Nephron (organoid): ENCODE measurements at regions not wholly inside any gene's neighbourhood (a gene's known extent, or its start where the extent isn't known, plus 50 kb on each side); places are given as distances from the start of the nearest gene placed in this dataset.

ENCODE experiments used
- H3K27ac Mint-ChIP-seq, 3 experiments: 2 replicates each; pipeline ENCODE4 v1.8.0; 2020; ENCODE audit warnings: mixed read lengths in 3 of 3, mild to moderate bottlenecking in 2 of 3, moderate library complexity in 1 of 3
- H3K27me3 Mint-ChIP-seq: 2 replicates; pipeline ENCODE4 v1.8.0; 2021; ENCODE audit warnings: low read depth, mild to moderate bottlenecking, moderate library complexity, mixed read lengths
- H3K36me3 Mint-ChIP-seq: 2 replicates; pipeline ENCODE4 v1.8.0; 2020; ENCODE audit warnings: low read depth, mixed read lengths
- H3K4me1 Mint-ChIP-seq: 2 replicates; pipeline ENCODE4 v1.8.0; 2020; ENCODE audit warnings: mixed read lengths
- H3K4me3 Mint-ChIP-seq, 3 experiments: 2 replicates each; pipeline ENCODE4 v1.8.0; 2020; ENCODE audit warnings: mild to moderate bottlenecking in 3 of 3, mixed read lengths in 3 of 3, moderate library complexity in 2 of 3
- H3K9me3 Mint-ChIP-seq: 2 replicates; pipeline ENCODE4 v1.8.0; 2020; ENCODE audit warnings: mixed read lengths
- TF ChIP-seq, protein P1 (sequence below), 3 experiments: fragments of 200-600 bp; sonication (generic); IDR thresholded peaks; one replicate each; pipeline ENCODE4 v1.5.0; 2021; ENCODE audit warnings: antibody characterized with exemption in 3 of 3; ENCODE audit not compliant: unreplicated experiment in 3 of 3

GRCh38 chr3:157956176-157956575 lies 150.0 kb downstream of the SHOX2 start:
- Mint-ChIP-seq H3K27ac (no peak overlapping the region), H3K4me3 (no peak overlapping the region)
- TF ChIP-seq, protein P1, sequence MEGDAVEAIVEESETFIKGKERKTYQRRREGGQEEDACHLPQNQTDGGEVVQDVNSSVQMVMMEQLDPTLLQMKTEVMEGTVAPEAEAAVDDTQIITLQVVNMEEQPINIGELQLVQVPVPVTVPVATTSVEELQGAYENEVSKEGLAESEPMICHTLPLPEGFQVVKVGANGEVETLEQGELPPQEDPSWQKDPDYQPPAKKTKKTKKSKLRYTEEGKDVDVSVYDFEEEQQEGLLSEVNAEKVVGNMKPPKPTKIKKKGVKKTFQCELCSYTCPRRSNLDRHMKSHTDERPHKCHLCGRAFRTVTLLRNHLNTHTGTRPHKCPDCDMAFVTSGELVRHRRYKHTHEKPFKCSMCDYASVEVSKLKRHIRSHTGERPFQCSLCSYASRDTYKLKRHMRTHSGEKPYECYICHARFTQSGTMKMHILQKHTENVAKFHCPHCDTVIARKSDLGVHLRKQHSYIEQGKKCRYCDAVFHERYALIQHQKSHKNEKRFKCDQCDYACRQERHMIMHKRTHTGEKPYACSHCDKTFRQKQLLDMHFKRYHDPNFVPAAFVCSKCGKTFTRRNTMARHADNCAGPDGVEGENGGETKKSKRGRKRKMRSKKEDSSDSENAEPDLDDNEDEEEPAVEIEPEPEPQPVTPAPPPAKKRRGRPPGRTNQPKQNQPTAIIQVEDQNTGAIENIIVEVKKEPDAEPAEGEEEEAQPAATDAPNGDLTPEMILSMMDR (IDR thresholded peaks at IDR 0.05; ENCODE audit: unreplicated experiment in 3 of 3) = no peak

DNA sequence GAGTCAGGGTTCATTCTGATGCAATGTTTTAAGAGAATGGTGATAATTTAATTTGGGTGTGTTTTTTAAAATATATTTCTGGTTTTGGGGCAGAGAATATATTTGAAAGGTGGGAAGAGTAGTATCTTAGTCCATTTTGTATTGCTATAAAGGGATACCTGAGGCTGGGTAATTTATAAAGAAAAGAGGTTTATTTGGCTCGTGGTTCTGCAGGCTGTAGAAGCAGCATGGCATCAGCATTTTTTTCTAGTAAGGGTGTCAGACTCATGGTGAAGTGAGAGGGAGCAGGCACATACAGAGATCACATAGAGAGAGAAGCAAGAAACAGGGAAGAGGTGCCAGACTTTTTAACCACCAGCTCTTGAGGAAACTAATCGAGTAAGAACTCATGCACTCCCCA lies 152.7 kb downstream of the SHOX2 start:
- Mint-ChIP-seq H3K27me3 (no peaks in the 10 kb centered on the region), H3K4me1 (no peaks in the 10 kb centered on the region), H3K9me3 (no peaks in the 10 kb centered on the region), H3K36me3 (no peaks in the 10 kb centered on the region), H3K4me3 (no peak overlapping the region), H3K27ac (no peak overlapping the region)
- TF ChIP-seq, protein P1 (IDR thresholded peaks at IDR 0.05; ENCODE audit: unreplicated experiment in 3 of 3) = no peak

More at GRCh38 chr3:157956176-157956575, 150.0 kb downstream of the SHOX2 start:
- Mint-ChIP-seq H3K9me3 (no peaks in the 10 kb centered on the region), H3K4me1 (no peaks in the 10 kb centered on the region), H3K36me3 (no peaks in the 10 kb centered on the region), H3K27me3 (no peaks in the 10 kb centered on the region)

GRCh38 chr3:157948605-157949383 lies 157.4 kb downstream of the SHOX2 start:
- no peaks in the 10 kb centered on the region for H3K36me3 Mint-ChIP-seq
- H3K27me3 Mint-ChIP-seq = no peaks in the 10 kb centered on the region
- H3K9me3 Mint-ChIP-seq = no peaks in the 10 kb centered on the region
- TF ChIP-seq, protein P1 (IDR thresholded peaks at IDR 0.05; ENCODE audit: unreplicated experiment in 3 of 3) = no peak
- H3K27ac Mint-ChIP-seq = no peak overlapping the region
- H3K4me3 Mint-ChIP-seq = no peak overlapping the region
- no peaks in the 10 kb centered on the region for H3K4me1 Mint-ChIP-seq

- Mint-ChIP-seq H3K9me3 (no peaks in the 10 kb centered on the region), H3K27ac (no peak overlapping the region), H3K36me3 (no peaks in the 10 kb centered on the region), H3K4me1 (no peaks in the 10 kb centered on the region), H3K27me3 (no peaks in the 10 kb centered on the region), H3K4me3 (no peak overlapping the region)
- TF ChIP-seq, protein P1 (IDR thresholded peaks at IDR 0.05; ENCODE audit: unreplicated experiment in 3 of 3) = no peak
These were observed 167.1 kb downstream of the SHOX2 start for GRCh38 chr3:157939166-157939565.

DNA sequence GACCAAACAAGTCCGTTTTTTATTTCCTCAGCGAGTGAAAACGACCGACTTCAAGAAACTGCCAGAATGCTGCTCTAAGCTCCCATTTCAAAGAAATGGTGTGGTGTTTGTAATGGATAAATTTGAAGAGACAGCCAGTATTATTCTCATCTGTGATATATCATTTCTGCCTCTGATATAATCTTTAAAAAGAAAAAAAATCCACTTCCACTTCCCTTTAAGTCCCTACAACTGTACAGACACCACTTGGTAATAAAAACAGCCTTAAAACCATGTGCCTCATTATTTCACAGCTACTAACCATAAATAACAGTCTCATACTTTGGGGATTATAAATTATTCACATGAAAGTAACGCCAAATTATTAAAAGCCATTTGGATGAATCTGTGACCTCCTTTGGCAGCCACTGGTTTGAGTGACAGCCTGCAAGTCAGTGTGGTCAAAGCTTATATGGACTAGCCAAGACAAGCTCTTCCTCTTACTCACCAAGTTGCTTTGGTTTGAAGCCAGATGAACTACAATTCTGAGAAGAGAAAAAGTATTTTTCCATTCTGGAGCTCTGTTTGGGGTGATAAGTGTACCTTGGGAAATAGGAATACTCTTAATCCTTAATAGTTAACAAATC lies 168.0 kb downstream of the SHOX2 start:
- no peak overlapping the region for H3K27ac Mint-ChIP-seq
- no peak overlapping the region for H3K4me3 Mint-ChIP-seq
- no peaks in the 10 kb centered on the region for H3K27me3 Mint-ChIP-seq
- H3K36me3 Mint-ChIP-seq = no peaks in the 10 kb centered on the region
- TF ChIP-seq, protein P1 (IDR thresholded peaks at IDR 0.05; ENCODE audit: unreplicated experiment in 3 of 3) = no peak
- H3K9me3 Mint-ChIP-seq = no peaks in the 10 kb centered on the region
- H3K4me1 Mint-ChIP-seq = no peaks in the 10 kb centered on the region
